Type B pancreatic cell (in vitro differentiated cells): ENCODE measurements at regions not wholly inside any gene's neighbourhood (a gene's known extent, or its start where the extent isn't known, plus 50 kb on each side); places are given as distances from the start of the nearest gene placed in this dataset.

ENCODE experiments used
- DNase-seq: peaks from one replicate; pipeline ENCODE4 v3.0.0; 2021; ENCODE audit warnings: mixed read lengths; ENCODE audit not compliant: unreplicated experiment; ENCODE audit errors: extremely low spot score
- H3K27ac Mint-ChIP-seq: 2 replicates; pipeline ENCODE4 v1.8.0; 2021; ENCODE audit warnings: mild to moderate bottlenecking, mixed read lengths
- H3K27me3 Mint-ChIP-seq: 2 replicates; pipeline ENCODE4 v1.8.0; 2021; ENCODE audit warnings: mixed read lengths
- H3K36me3 Mint-ChIP-seq: 2 replicates; pipeline ENCODE4 v1.8.0; 2021; ENCODE audit warnings: mixed read lengths
- H3K4me1 Mint-ChIP-seq: one replicate; pipeline ENCODE4 v1.8.0; 2021; ENCODE audit warnings: mixed read lengths; ENCODE audit not compliant: unreplicated experiment
- H3K4me3 Mint-ChIP-seq: 2 replicates; pipeline ENCODE4 v1.8.0; 2021; ENCODE audit warnings: mild to moderate bottlenecking, mixed read lengths
- H3K9me3 Mint-ChIP-seq: 2 replicates; pipeline ENCODE4 v1.8.0; 2021; ENCODE audit warnings: mixed read lengths
- CTCF ChIP-seq: fragments of 200-600 bp; sonication (generic); conservative IDR thresholded peaks from 2 replicates; pipeline ENCODE4 v1.5.0; 2021; ENCODE audit warnings: antibody characterized with exemption, mild to moderate bottlenecking

- peaks cover 5% of the 10 kb centered on the region for H3K9me3 Mint-ChIP-seq
- H3K27me3 Mint-ChIP-seq = peaks cover 9% of the 10 kb centered on the region
- peak overlapping the region; percentile 4 for H3K4me3 Mint-ChIP-seq
- no peak for DNase-seq
- H3K4me1 Mint-ChIP-seq = peaks cover 43% of the 10 kb centered on the region
- H3K36me3 Mint-ChIP-seq = peaks cover 4% of the 10 kb centered on the region
- TF ChIP-seq CTCF = no peak
- H3K27ac Mint-ChIP-seq = peak overlapping the region; percentile 3
These were observed 308.5 kb upstream of the TBX3 start for GRCh38 chr12:114992443-114992842.

GRCh38 chr12:114990381-114990780 is 306.4 kb upstream of the TBX3 start:
- Mint-ChIP-seq H3K4me1 (peaks cover 43% of the 10 kb centered on the region), H3K27me3 (peaks cover 15% of the 10 kb centered on the region), H3K27ac (no peak overlapping the region), H3K4me3 (no peak overlapping the region), H3K9me3 (no peaks in the 10 kb centered on the region), H3K36me3 (no peaks in the 10 kb centered on the region)
- no peak for DNase-seq
- TF ChIP-seq CTCF = no peak

GRCh38 chr12:114986849-114987248 is 302.9 kb upstream of the TBX3 start:
- peaks cover 6% of the 10 kb centered on the region for H3K9me3 Mint-ChIP-seq
- H3K27ac Mint-ChIP-seq = no peak overlapping the region
- peaks cover 19% of the 10 kb centered on the region for H3K4me1 Mint-ChIP-seq
- H3K27me3 Mint-ChIP-seq = peaks cover 19% of the 10 kb centered on the region
- no peak overlapping the region for H3K4me3 Mint-ChIP-seq
- no peaks in the 10 kb centered on the region for H3K36me3 Mint-ChIP-seq
- TF ChIP-seq CTCF = no peak
- no peak for DNase-seq

- Mint-ChIP-seq H3K27me3 (peaks cover 19% of the 10 kb centered on the region), H3K9me3 (peaks cover 6% of the 10 kb centered on the region), H3K4me1 (peaks cover 15% of the 10 kb centered on the region), H3K4me3 (no peak overlapping the region), H3K27ac (no peak overlapping the region), H3K36me3 (no peaks in the 10 kb centered on the region)
- DNase-seq = no peak
- TF ChIP-seq CTCF = no peak
These were observed 302.3 kb upstream of the TBX3 start for GRCh38 chr12:114986178-114986714.

- no peak for TF ChIP-seq CTCF
- H3K4me1 Mint-ChIP-seq = peaks cover 5% of the 10 kb centered on the region
These were observed 300.7 kb upstream of the TBX3 start for GRCh38 chr12:114984634-114985061.

GRCh38 chr12:114982760-114983159 is 298.8 kb upstream of the TBX3 start:
- no peak for DNase-seq
- H3K4me1 Mint-ChIP-seq = peaks cover 5% of the 10 kb centered on the region
- H3K27ac Mint-ChIP-seq = no peak overlapping the region
- H3K4me3 Mint-ChIP-seq = no peak overlapping the region
- peaks cover 17% of the 10 kb centered on the region for H3K27me3 Mint-ChIP-seq
- H3K9me3 Mint-ChIP-seq = peaks cover 10% of the 10 kb centered on the region
- no peak for TF ChIP-seq CTCF
- H3K36me3 Mint-ChIP-seq = no peaks in the 10 kb centered on the region

More at GRCh38 chr12:114984634-114985061, 300.7 kb upstream of the TBX3 start:
- H3K27ac Mint-ChIP-seq = no peak overlapping the region
- H3K4me3 Mint-ChIP-seq = no peak overlapping the region
- H3K36me3 Mint-ChIP-seq = no peaks in the 10 kb centered on the region
- no peak for DNase-seq
- peaks cover 9% of the 10 kb centered on the region for H3K9me3 Mint-ChIP-seq
- H3K27me3 Mint-ChIP-seq = peaks cover 19% of the 10 kb centered on the region
